ENCODE measurements at regions not wholly inside any gene's neighbourhood (a gene's known extent, or its start where the extent isn't known, plus 50 kb on each side); places are given as distances from the start of the nearest gene placed in this dataset.

DNA sequence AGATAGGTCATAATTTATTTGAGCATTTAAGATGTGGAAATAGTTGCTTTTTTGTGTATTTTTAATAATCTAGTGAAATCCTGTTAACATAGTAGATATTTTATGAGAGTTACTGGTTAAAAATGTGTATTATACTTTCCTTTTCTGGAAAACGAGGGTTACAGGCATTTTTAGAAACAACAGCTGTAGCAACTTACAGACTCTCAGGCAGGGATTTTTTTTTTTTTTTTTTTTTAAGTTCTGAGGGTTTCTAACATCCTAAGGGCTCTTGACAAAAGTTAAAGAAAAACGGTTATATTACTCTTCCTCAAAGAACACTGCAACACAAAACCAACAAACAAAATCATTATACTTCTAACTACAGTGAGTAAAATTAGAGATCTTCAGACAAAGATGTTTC, 205.9 kb downstream of the ACKR3 start:
- TF ChIP-seq POLR2A (IDR thresholded peaks at IDR 0.05; ENCODE audit: low read length) (no peak), GATA1 (IDR thresholded peaks at IDR 0.05; ENCODE audit: low read depth, low read length) (no peak)

Data from erythroblast (primary cell).